D721Med (cell line): ENCODE measurements at regions not wholly inside any gene's neighbourhood (a gene's known extent, or its start where the extent isn't known, plus 50 kb on each side); places are given as distances from the start of the nearest gene placed in this dataset.

Experiments
- DNase-seq: peaks from one replicate; pipeline ENCODE4 v3.0.0; 2011; ENCODE audit warnings: low spot score; ENCODE audit not compliant: insufficient read length
- FAIRE-seq: peaks from 2 replicates; lab custom pipeline; 2011; peaks lifted over from hg19 to GRCh38; lab: Jason Lieb, UNC
- CTCF ChIP-seq: IDR thresholded peaks from 2 replicates; pipeline ENCODE4 v1.5.1; 2012; ENCODE audit warnings: mild to moderate bottlenecking, control low read depth; ENCODE audit not compliant: insufficient read depth; ENCODE audit errors: missing control alignments

GRCh38 chr9:86670536-86670935 is 276.8 kb downstream of the GAS1 start:
- no peak for TF ChIP-seq CTCF
- DNase-seq (no peak), FAIRE-seq (no peak)

- FAIRE-seq (no peak), DNase-seq (no peak)
- no peak for TF ChIP-seq CTCF
These were observed 277.2 kb downstream of the GAS1 start for GRCh38 chr9:86670076-86670475.

GRCh38 chr9:86669422-86669821 is 277.9 kb downstream of the GAS1 start:
- no peak for TF ChIP-seq CTCF
- FAIRE-seq (no peak), DNase-seq (no peak)

GRCh38 chr9:86668488-86668887 is 278.8 kb downstream of the GAS1 start:
- FAIRE-seq (no peak), DNase-seq (no peak)
- TF ChIP-seq CTCF: no peak

GRCh38 chr9:86667307-86667706 is 280.0 kb downstream of the GAS1 start:
- no peak for TF ChIP-seq CTCF
- no peak for FAIRE-seq
- no peak for DNase-seq

GRCh38 chr9:86665416-86665815 is 281.9 kb downstream of the GAS1 start:
- FAIRE-seq: no peak
- TF ChIP-seq CTCF: no peak
- no peak for DNase-seq

GRCh38 chr9:86664603-86665002 is 282.7 kb downstream of the GAS1 start:
- FAIRE-seq: no peak
- DNase-seq: no peak
- no peak for TF ChIP-seq CTCF
